ENCODE measurements at regions not wholly inside any gene's neighbourhood (a gene's known extent, or its start where the extent isn't known, plus 50 kb on each side); places are given as distances from the start of the nearest gene placed in this dataset.
"Not testable (repeated sequence)": the region's sequence is repeated elsewhere in the genome, so short reads cannot be mapped to it uniquely, and the experiment has no call there.

DNA sequence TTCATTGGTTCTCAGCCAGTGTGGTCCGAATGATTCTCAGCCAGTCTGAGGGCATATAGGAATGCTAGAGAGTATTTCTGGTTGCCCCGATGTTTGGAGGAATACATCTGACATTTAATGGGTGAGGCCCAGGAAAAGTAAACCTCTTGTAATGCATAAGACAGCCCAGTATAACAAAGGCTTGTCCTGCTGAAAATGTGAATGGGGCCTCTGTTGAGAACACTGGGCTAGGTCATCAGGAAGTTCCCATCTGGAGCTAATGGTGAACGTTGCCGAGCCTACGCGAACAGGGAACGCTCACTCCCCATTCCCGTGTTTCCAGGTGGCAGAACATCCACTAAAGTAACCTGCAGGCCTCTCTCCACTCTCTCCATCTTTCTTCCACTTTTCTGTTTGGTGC is 132.0 kb upstream of the CLNK start:
- no peak overlapping the region for H3K27ac Mint-ChIP-seq
- intact Hi-C loops (cut with micrococcal nuclease) = no loop called here
- no peak for DNase-seq

GRCh38 chr4:10811991-10812390 is 127.4 kb upstream of the CLNK start:
- Mint-ChIP-seq H3K27me3 (no peaks in the 10 kb centered on the region), H3K9me3 (peaks cover 24% of the 10 kb centered on the region), H3K4me1 (peaks cover 2% of the 10 kb centered on the region), H3K36me3 (ENCODE audit: low read depth) (no peaks in the 10 kb centered on the region), H3K27ac (no peak overlapping the region), H3K4me3 (no peak overlapping the region)
- no peak for DNase-seq
- intact Hi-C loops (cut with micrococcal nuclease) = loop anchor here (5.0 kb wide), 1 partner anchor 140 kb away; no protein-coding TSS in a partner anchor

More for the DNA sequence above, 132.0 kb upstream of the CLNK start:
- no peaks in the 10 kb centered on the region for H3K36me3 Mint-ChIP-seq (ENCODE audit: low read depth)
- H3K4me1 Mint-ChIP-seq = peaks cover 2% of the 10 kb centered on the region
- H3K27me3 Mint-ChIP-seq = no peaks in the 10 kb centered on the region
- peaks cover 9% of the 10 kb centered on the region for H3K9me3 Mint-ChIP-seq
- H3K4me3 Mint-ChIP-seq = no peak overlapping the region

DNA sequence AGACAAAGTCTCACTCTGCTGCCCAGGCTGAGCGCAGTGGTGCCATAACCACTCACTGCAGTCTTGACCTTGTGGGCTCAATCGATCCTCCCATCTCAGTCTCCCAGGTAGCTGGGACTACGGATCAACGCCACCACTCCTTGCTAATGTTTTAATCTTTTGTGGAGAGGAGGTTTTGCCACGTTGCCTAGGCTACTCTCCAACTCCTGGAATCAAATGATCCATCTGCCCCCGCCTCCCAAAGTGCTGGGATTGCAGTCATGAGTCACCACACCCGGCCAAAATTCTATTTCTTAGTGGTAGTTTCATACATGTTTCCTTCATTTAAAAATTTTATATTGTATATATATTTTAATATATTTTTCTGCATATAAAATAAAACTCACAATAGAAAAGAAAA is 125.8 kb upstream of the CLNK start:
- intact Hi-C loops (cut with micrococcal nuclease) = loop anchor here (5.0 kb wide), 1 partner anchor 142 kb away; no protein-coding TSS in a partner anchor
- DNase-seq = no peak
- H3K27me3 Mint-ChIP-seq = no peaks in the 10 kb centered on the region
- peaks cover 2% of the 10 kb centered on the region for H3K4me1 Mint-ChIP-seq
- no peaks in the 10 kb centered on the region for H3K36me3 Mint-ChIP-seq (ENCODE audit: low read depth)
- no peak overlapping the region for H3K4me3 Mint-ChIP-seq
- H3K27ac Mint-ChIP-seq = no peak overlapping the region
- peaks cover 31% of the 10 kb centered on the region for H3K9me3 Mint-ChIP-seq

DNA sequence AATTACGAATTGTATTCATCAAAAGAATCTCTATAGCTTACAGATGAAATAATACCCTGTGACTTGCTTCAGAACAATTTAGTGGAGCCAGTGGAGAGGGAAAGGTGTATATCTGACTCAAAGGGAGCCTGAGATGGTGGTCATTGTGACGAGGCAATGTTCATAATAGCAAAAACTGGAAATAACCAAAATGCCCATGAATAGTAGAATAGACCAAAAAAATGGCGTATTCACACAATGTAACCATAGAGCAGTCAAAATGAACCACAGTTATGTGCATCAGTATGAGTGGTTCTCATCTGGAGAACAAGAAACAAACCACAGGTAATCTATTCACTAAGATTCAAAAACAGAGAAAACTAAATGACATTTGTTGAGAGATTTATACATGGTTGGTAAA is 125.3 kb upstream of the CLNK start:
- DNase-seq = no peak

GRCh38 chr4:10808591-10808990 is 124.0 kb upstream of the CLNK start:
- intact Hi-C loops (cut with micrococcal nuclease) = no loop called here
- Mint-ChIP-seq H3K4me3 (no peak overlapping the region), H3K36me3 (ENCODE audit: low read depth) (no peaks in the 10 kb centered on the region), H3K27me3 (no peaks in the 10 kb centered on the region), H3K27ac (no peak overlapping the region), H3K4me1 (no peaks in the 10 kb centered on the region), H3K9me3 (peaks cover 29% of the 10 kb centered on the region)
- no peak for DNase-seq

More for the DNA sequence above, 125.3 kb upstream of the CLNK start:
- peaks cover 36% of the 10 kb centered on the region for H3K9me3 Mint-ChIP-seq
- H3K4me3 Mint-ChIP-seq = no peak overlapping the region
- H3K4me1 Mint-ChIP-seq = peaks cover 2% of the 10 kb centered on the region
- no peaks in the 10 kb centered on the region for H3K36me3 Mint-ChIP-seq (ENCODE audit: low read depth)
- no peak overlapping the region for H3K27ac Mint-ChIP-seq
- intact Hi-C loops (cut with micrococcal nuclease) = loop anchor here (5.0 kb wide), 1 partner anchor 142 kb away; no protein-coding TSS in a partner anchor
- H3K27me3 Mint-ChIP-seq = no peaks in the 10 kb centered on the region

DNA sequence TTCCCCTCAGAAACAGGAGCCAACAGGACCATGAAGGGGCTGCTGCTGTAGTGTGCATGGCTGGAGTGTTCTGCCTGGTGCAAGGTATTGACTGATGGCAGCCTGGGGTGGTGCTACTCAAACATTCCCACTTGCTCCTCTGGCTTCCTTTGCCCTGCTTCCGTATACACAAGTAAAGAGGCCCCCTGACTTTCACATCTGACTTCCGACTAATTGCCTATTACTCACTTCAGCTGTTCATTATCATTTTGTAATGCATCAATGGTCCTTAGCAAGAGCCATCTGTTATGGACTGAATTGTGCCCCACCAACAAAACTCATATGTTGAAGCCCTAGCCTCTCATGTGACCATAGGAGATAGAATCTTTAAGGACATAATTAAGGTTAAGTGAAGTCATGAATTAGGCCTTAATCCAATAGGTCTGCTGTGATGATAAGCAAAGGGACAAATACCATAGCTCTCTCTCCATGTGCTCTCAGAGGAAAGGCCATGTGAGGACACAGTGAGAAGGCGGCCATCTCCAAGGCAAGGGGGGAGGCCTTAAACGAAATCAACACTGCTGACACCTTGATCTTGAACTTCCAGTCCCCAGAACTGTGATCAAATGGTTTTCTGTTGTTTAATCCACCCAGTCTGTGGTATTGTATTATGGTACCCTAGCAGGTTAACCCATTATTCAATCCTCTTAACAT is 122.5 kb upstream of the CLNK start:
- intact Hi-C loops (cut with micrococcal nuclease) = no loop called here
- DNase-seq = no peak
- no peaks in the 10 kb centered on the region for H3K27me3 Mint-ChIP-seq
- H3K4me1 Mint-ChIP-seq = no peaks in the 10 kb centered on the region
- peaks cover 27% of the 10 kb centered on the region for H3K9me3 Mint-ChIP-seq
- H3K36me3 Mint-ChIP-seq (ENCODE audit: low read depth) = no peaks in the 10 kb centered on the region
- no peak overlapping the region for H3K4me3 Mint-ChIP-seq
- no peak overlapping the region for H3K27ac Mint-ChIP-seq

- H3K36me3 Mint-ChIP-seq (ENCODE audit: low read depth) = no peaks in the 10 kb centered on the region
- intact Hi-C loops (cut with micrococcal nuclease) = no loop called here
- H3K4me1 Mint-ChIP-seq = no peaks in the 10 kb centered on the region
- no peak overlapping the region for H3K4me3 Mint-ChIP-seq
- H3K27ac Mint-ChIP-seq = no peak overlapping the region
- no peak for DNase-seq
- peaks cover 28% of the 10 kb centered on the region for H3K9me3 Mint-ChIP-seq
- no peaks in the 10 kb centered on the region for H3K27me3 Mint-ChIP-seq
Observed at GRCh38 chr4:10803713-10804343, 119.3 kb upstream of the CLNK start.

DNA sequence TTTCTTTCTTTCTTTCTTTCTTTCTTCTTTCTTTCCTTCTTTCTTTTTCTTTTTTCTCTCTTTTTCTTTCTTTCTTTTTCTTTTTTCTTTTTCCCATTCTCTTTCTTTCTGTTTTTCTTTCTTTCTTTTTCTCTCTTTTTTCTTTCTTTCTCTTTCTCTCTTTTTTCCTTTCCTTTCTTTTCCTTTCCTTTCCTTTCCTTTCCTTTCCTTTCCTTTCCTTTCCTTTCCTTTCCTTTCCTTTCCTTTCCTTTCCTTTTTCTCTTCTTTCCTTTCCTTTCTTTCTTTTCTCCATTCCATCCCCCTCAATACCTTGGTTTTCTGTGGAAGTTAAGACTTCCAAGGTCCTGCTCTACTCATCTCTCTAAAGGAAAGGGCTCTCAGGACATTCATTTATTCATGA is 102.8 kb upstream of the CLNK start:
- H3K27ac Mint-ChIP-seq = no peak overlapping the region
- no peak overlapping the region for H3K4me3 Mint-ChIP-seq
- no peaks in the 10 kb centered on the region for H3K27me3 Mint-ChIP-seq
- intact Hi-C loops (cut with micrococcal nuclease) = no loop called here
- DNase-seq = no peak
- no peaks in the 10 kb centered on the region for H3K36me3 Mint-ChIP-seq (ENCODE audit: low read depth)
- H3K9me3 Mint-ChIP-seq = peaks cover 3% of the 10 kb centered on the region
- peaks cover 12% of the 10 kb centered on the region for H3K4me1 Mint-ChIP-seq

DNA sequence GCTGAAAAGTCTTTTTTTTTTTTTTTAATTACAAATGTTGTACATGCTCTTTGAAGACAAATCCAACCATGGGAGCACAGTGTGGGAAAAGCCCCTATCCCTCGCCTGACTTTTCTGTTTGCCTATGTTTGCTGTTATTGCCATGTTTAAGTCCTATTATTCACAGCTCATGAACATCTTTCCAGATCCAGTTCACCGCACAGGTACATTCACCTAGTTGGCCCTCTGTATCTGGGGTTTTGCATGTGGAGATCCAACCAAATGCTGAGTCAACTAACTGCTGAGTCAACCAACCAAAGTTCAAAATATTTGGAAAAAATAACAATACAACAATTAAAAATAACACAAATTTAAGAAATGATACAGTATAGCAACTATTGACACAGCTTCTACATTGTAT is 100.1 kb upstream of the CLNK start:
- no peaks in the 10 kb centered on the region for H3K36me3 Mint-ChIP-seq (ENCODE audit: low read depth)
- no peaks in the 10 kb centered on the region for H3K9me3 Mint-ChIP-seq
- H3K27me3 Mint-ChIP-seq = no peaks in the 10 kb centered on the region
- no peak overlapping the region for H3K27ac Mint-ChIP-seq
- peaks cover 19% of the 10 kb centered on the region for H3K4me1 Mint-ChIP-seq
- H3K4me3 Mint-ChIP-seq = no peak overlapping the region
- no peak for DNase-seq
- intact Hi-C loops (cut with micrococcal nuclease) = loop anchor here (5.0 kb wide), 1 partner anchor 52 kb away; no protein-coding TSS in a partner anchor

DNA sequence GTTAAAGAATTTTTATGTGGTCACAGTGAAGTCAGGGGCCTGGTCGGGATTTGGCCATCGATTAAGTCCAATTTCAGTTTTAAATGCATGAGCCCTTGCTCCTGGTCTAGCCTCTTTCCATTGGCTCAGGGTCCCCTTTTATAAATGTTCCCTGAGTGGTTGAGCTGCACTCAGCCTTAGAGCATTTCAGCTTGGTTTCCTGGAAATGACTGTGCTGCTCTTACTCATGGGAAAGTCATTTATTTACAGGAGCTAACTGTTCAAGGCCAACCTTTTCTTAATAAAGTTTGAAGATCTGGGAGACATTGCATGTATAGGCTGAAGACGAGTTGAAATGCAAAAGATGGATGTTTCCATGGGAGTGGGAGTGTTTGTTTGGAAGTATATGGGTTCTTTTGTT is 98.8 kb upstream of the CLNK start:
- intact Hi-C loops (cut with micrococcal nuclease) = loop anchor here (5.0 kb wide), 1 partner anchor 51 kb away; no protein-coding TSS in a partner anchor
- Mint-ChIP-seq H3K27ac (peak overlapping the region; percentile 13), H3K36me3 (ENCODE audit: low read depth) (no peaks in the 10 kb centered on the region), H3K4me1 (peaks cover 19% of the 10 kb centered on the region), H3K9me3 (no peaks in the 10 kb centered on the region), H3K4me3 (no peak overlapping the region), H3K27me3 (no peaks in the 10 kb centered on the region)
- no peak for DNase-seq

- intact Hi-C loops (cut with micrococcal nuclease) = loop anchor here (5.0 kb wide), 1 partner anchor 50 kb away; no protein-coding TSS in a partner anchor
- Mint-ChIP-seq H3K9me3 (no peaks in the 10 kb centered on the region), H3K4me1 (peaks cover 19% of the 10 kb centered on the region), H3K4me3 (no peak overlapping the region), H3K27ac (peak overlapping the region; percentile 6), H3K27me3 (no peaks in the 10 kb centered on the region), H3K36me3 (ENCODE audit: low read depth) (no peaks in the 10 kb centered on the region)
- DNase-seq = no peak
Observed at GRCh38 chr4:10781805-10782204, 97.2 kb upstream of the CLNK start.

DNA sequence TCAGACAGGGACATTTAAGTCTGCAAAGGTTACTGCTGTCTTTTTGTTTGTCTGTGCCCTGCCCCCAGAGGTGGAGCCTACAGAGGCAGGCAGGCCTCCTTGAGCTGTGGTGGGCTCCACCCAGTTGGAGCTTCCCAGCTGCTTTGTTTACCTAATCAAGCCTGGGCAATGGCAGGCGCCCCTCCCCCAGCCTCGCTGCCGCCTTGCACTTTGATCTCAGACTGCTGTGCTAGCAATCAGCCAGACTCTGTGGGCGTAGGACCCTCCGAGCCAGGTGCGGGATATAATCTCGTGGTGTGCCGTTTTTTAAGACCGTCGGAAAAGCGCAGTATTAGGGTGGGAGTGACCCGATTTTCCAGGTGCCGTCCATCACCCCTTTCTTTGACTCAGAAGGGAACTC is 96.2 kb upstream of the CLNK start:
- not testable (repeated sequence) for H3K9me3 Mint-ChIP-seq; DNase-seq; H3K4me3 Mint-ChIP-seq; H3K36me3 Mint-ChIP-seq (ENCODE audit: low read depth); H3K27ac Mint-ChIP-seq; H3K27me3 Mint-ChIP-seq
- intact Hi-C loops (cut with micrococcal nuclease) = loop anchor here (5.0 kb wide), 1 partner anchor 49 kb away; no protein-coding TSS in a partner anchor
- peaks cover 17% of the 10 kb centered on the region for H3K4me1 Mint-ChIP-seq

GRCh38 chr4:10775132-10775531 is 90.6 kb upstream of the CLNK start:
- H3K4me1 Mint-ChIP-seq; H3K27ac Mint-ChIP-seq; DNase-seq; H3K4me3 Mint-ChIP-seq; H3K9me3 Mint-ChIP-seq; H3K36me3 Mint-ChIP-seq (ENCODE audit: low read depth); H3K27me3 Mint-ChIP-seq; intact Hi-C loops (cut with micrococcal nuclease): not testable (repeated sequence)

GRCh38 chr4:10773656-10774055 is 89.1 kb upstream of the CLNK start:
- intact Hi-C loops (cut with micrococcal nuclease) = no loop called here
- Mint-ChIP-seq H3K27me3 (no peaks in the 10 kb centered on the region), H3K4me1 (no peaks in the 10 kb centered on the region), H3K27ac (no peak overlapping the region), H3K36me3 (ENCODE audit: low read depth) (no peaks in the 10 kb centered on the region), H3K4me3 (no peak overlapping the region), H3K9me3 (peaks cover 7% of the 10 kb centered on the region)
- DNase-seq = no peak

Data from activated CD4-positive, alpha-beta T cell treated with anti-CD3 and anti-CD28 coated beads, Interleukin-2, amount 10 ng/mL, durations not matched to agents 24 days and 14 days (primary cell).